ENCODE measurements at regions not wholly inside any gene's neighbourhood (a gene's known extent, or its start where the extent isn't known, plus 50 kb on each side); places are given as distances from the start of the nearest gene placed in this dataset.

- Histone ChIP-seq H3K4me1 (no peaks in the 10 kb centered on the region), H3K4me3 (no peak overlapping the region), H3K27ac (no peak overlapping the region), H3K36me3 (no peaks in the 10 kb centered on the region), H3K9me3 (no peaks in the 10 kb centered on the region), H3K27me3 (no peaks in the 10 kb centered on the region)
- intact Hi-C loops (cut with DNase I; ENCODE audit: low total_unique reads): no loop called here
- no peak for DNase-seq (ENCODE audit: low spot score in 2 of 2)
- TF ChIP-seq CTCF (IDR thresholded peaks at IDR 0.05) (no peak), POLR2AphosphoS5 (IDR thresholded peaks at IDR 0.05) (no peak), POLR2A (IDR thresholded peaks at IDR 0.05) (no peak)
Observed at GRCh38 chr2:217154923-217155322, 295.1 kb upstream of the TNP1 start.

GRCh38 chr2:217153510-217153909, 293.6 kb upstream of the TNP1 start:
- no peak for TF ChIP-seq CTCF (IDR thresholded peaks at IDR 0.05)
- no peak for TF ChIP-seq POLR2AphosphoS5 (IDR thresholded peaks at IDR 0.05)
- no peak for TF ChIP-seq POLR2A (IDR thresholded peaks at IDR 0.05)
- Histone ChIP-seq H3K4me3 (no peak overlapping the region), H3K27me3 (no peaks in the 10 kb centered on the region), H3K36me3 (no peaks in the 10 kb centered on the region), H3K4me1 (no peaks in the 10 kb centered on the region), H3K27ac (no peak overlapping the region), H3K9me3 (no peaks in the 10 kb centered on the region)
- intact Hi-C loops (cut with DNase I; ENCODE audit: low total_unique reads): no loop called here
- no peak for DNase-seq (ENCODE audit: low spot score in 2 of 2)

- intact Hi-C loops (cut with DNase I; ENCODE audit: low total_unique reads): no loop called here
- H3K4me1 ChIP-seq: no peaks in the 10 kb centered on the region
- no peak for DNase-seq (ENCODE audit: low spot score in 2 of 2)
- no peak for TF ChIP-seq POLR2AphosphoS5 (IDR thresholded peaks at IDR 0.05)
- no peak for TF ChIP-seq POLR2A (IDR thresholded peaks at IDR 0.05)
- no peak for TF ChIP-seq CTCF (IDR thresholded peaks at IDR 0.05)
- no peak overlapping the region for H3K4me3 ChIP-seq
- no peak overlapping the region for H3K27ac ChIP-seq
- no peaks in the 10 kb centered on the region for H3K36me3 ChIP-seq
- no peaks in the 10 kb centered on the region for H3K27me3 ChIP-seq
- H3K9me3 ChIP-seq: no peaks in the 10 kb centered on the region
Observed at GRCh38 chr2:217152831-217153230, 293.0 kb upstream of the TNP1 start.

- H3K4me3 ChIP-seq: no peak overlapping the region
- H3K27ac ChIP-seq: no peak overlapping the region
- TF ChIP-seq POLR2A (IDR thresholded peaks at IDR 0.05) (no peak), CTCF (IDR thresholded peaks at IDR 0.05) (no peak), POLR2AphosphoS5 (IDR thresholded peaks at IDR 0.05) (no peak)
- H3K27me3 ChIP-seq: no peaks in the 10 kb centered on the region
- no peak for DNase-seq (ENCODE audit: low spot score in 2 of 2)
- no peaks in the 10 kb centered on the region for H3K36me3 ChIP-seq
- no peaks in the 10 kb centered on the region for H3K9me3 ChIP-seq
- intact Hi-C loops (cut with DNase I; ENCODE audit: low total_unique reads): no loop called here
- H3K4me1 ChIP-seq: no peaks in the 10 kb centered on the region
Observed at GRCh38 chr2:217151509-217152206, 291.8 kb upstream of the TNP1 start.

GRCh38 chr2:217150236-217150635, 290.4 kb upstream of the TNP1 start:
- Histone ChIP-seq H3K36me3 (no peaks in the 10 kb centered on the region), H3K4me1 (no peaks in the 10 kb centered on the region), H3K4me3 (no peak overlapping the region), H3K27me3 (no peaks in the 10 kb centered on the region), H3K9me3 (no peaks in the 10 kb centered on the region), H3K27ac (peak overlapping the region in 1 of 2 donors; percentile 7)
- DNase-seq (ENCODE audit: low spot score in 2 of 2): no peak
- TF ChIP-seq CTCF (IDR thresholded peaks at IDR 0.05) (no peak), POLR2AphosphoS5 (IDR thresholded peaks at IDR 0.05) (no peak), POLR2A (IDR thresholded peaks at IDR 0.05) (no peak)
- intact Hi-C loops (cut with DNase I; ENCODE audit: low total_unique reads): no loop called here
